ENCODE measurements at regions not wholly inside any gene's neighbourhood (a gene's known extent, or its start where the extent isn't known, plus 50 kb on each side); places are given as distances from the start of the nearest gene placed in this dataset.

GRCh38 chr18:53935803-53936202, 288.7 kb downstream of the MBD2 start:
- TF ChIP-seq EZH2phosphoT487 (IDR thresholded peaks at IDR 0.05; ENCODE audit: borderline replicate concordance, low read depth, low read length) (no peak), CTCF (conservative IDR thresholded peaks at IDR 0.05; ENCODE audit: low read length) (no peak)
